ENCODE measurements at regions not wholly inside any gene's neighbourhood (a gene's known extent, or its start where the extent isn't known, plus 50 kb on each side); places are given as distances from the start of the nearest gene placed in this dataset.
"Not testable (repeated sequence)": the region's sequence is repeated elsewhere in the genome, so short reads cannot be mapped to it uniquely, and the experiment has no call there.

GRCh38 chr21:28421716-28422524, 570.8 kb downstream of the LTN1 start:
- DNase-seq (ENCODE audit: low spot score) = peak; percentile 37

GRCh38 chr21:28419811-28420210, 572.9 kb downstream of the LTN1 start:
- no peak for DNase-seq (ENCODE audit: low spot score)

GRCh38 chr21:28418726-28419514, 573.8 kb downstream of the LTN1 start:
- peak; percentile 64 for DNase-seq (ENCODE audit: low spot score)

- no peak for DNase-seq (ENCODE audit: low spot score)
Measured at GRCh38 chr21:28410256-28410655, 582.4 kb downstream of the LTN1 start.

- DNase-seq (ENCODE audit: low spot score) = no peak
Measured at GRCh38 chr21:28402616-28402989, 590.1 kb downstream of the LTN1 start.

- DNase-seq (ENCODE audit: low spot score) = no peak
Measured at GRCh38 chr21:28397040-28397439, 595.6 kb downstream of the LTN1 start.

- DNase-seq (ENCODE audit: low spot score) = no peak
Measured at GRCh38 chr21:28396421-28396820, 596.3 kb downstream of the LTN1 start.

- no peak for DNase-seq (ENCODE audit: low spot score)
Measured at GRCh38 chr21:28393279-28393678, 599.4 kb downstream of the LTN1 start.

- no peak for DNase-seq (ENCODE audit: low spot score)
Measured at GRCh38 chr21:28391938-28392849, 600.5 kb downstream of the LTN1 start.

GRCh38 chr21:28387220-28387619, 605.5 kb downstream of the LTN1 start:
- no peak for DNase-seq (ENCODE audit: low spot score)

GRCh38 chr21:28385845-28386244, 606.8 kb downstream of the LTN1 start:
- no peak for DNase-seq (ENCODE audit: low spot score)

- not testable (repeated sequence) for DNase-seq (ENCODE audit: low spot score)
Measured at GRCh38 chr21:28381000-28381745, 611.5 kb downstream of the LTN1 start.

GRCh38 chr21:28380241-28380640, 612.4 kb downstream of the LTN1 start:
- DNase-seq (ENCODE audit: low spot score) = no peak

- DNase-seq (ENCODE audit: low spot score) = no peak
Measured at GRCh38 chr21:28378026-28378425, 614.7 kb downstream of the LTN1 start.

GRCh38 chr21:28375708-28376385, 616.8 kb downstream of the LTN1 start:
- DNase-seq (ENCODE audit: low spot score) = peak; percentile 4

- DNase-seq (ENCODE audit: low spot score) = no peak
Measured at GRCh38 chr21:28374881-28375280, 617.8 kb downstream of the LTN1 start.

- DNase-seq (ENCODE audit: low spot score) = no peak
Measured at GRCh38 chr21:28371713-28372112, 621.0 kb downstream of the LTN1 start.

GRCh38 chr21:28359300-28359699, 633.4 kb downstream of the LTN1 start:
- DNase-seq (ENCODE audit: low spot score) = no peak

GRCh38 chr21:28358702-28359101, 634.0 kb downstream of the LTN1 start:
- DNase-seq (ENCODE audit: low spot score) = no peak

GRCh38 chr21:28358170-28358569, 634.5 kb downstream of the LTN1 start:
- no peak for DNase-seq (ENCODE audit: low spot score)

GRCh38 chr21:28357743-28358142, 634.9 kb downstream of the LTN1 start:
- no peak for DNase-seq (ENCODE audit: low spot score)

Measured in hepatic stellate cell (primary cell).